GM12891 (cell line): ENCODE measurements at regions not wholly inside any gene's neighbourhood (a gene's known extent, or its start where the extent isn't known, plus 50 kb on each side); places are given as distances from the start of the nearest gene placed in this dataset.
"Not testable (repeated sequence)": the region's sequence is repeated elsewhere in the genome, so short reads cannot be mapped to it uniquely, and the experiment has no call there.

Source experiments
- POLR2A ChIP-seq: IDR thresholded peaks from 2 replicates; pipeline ENCODE4 v1.6.1; 2011; ENCODE audit warnings: low read depth, low read length, control low read depth
- POLR2AphosphoS5 ChIP-seq: IDR thresholded peaks from 2 replicates; pipeline ENCODE4 v1.6.1; 2011; ENCODE audit warnings: low read depth, low read length, control low read depth
- SPI1 ChIP-seq: IDR thresholded peaks from 2 replicates; pipeline ENCODE4 v1.6.1; 2011; ENCODE audit warnings: low read depth, low read length, control low read depth
- TAF1 ChIP-seq: IDR thresholded peaks from 2 replicates; pipeline ENCODE4 v1.6.1; 2011; ENCODE audit warnings: low read depth, low read length, control low read depth

GRCh38 chr7:41388933-41389332, 314.0 kb downstream of the INHBA start:
- TF ChIP-seq POLR2AphosphoS5, POLR2A, TAF1, SPI1: not testable (repeated sequence)
